Mucosa of descending colon (tissue), 3 donors: ENCODE measurements at regions not wholly inside any gene's neighbourhood (a gene's known extent, or its start where the extent isn't known, plus 50 kb on each side); places are given as distances from the start of the nearest gene placed in this dataset.

Experiments used
- ATAC-seq: fragments of 200-7000 bp; cut with Tn5 transposase; one replicate; pipeline ENCODE4 v1.9.1; 2020; ENCODE audit warnings: mild to moderate bottlenecking, moderate library complexity
- DNase-seq, 3 donors: peaks; one replicate each; pipeline ENCODE4 v3.0.0-alpha.2; 2020
- H3K36me3 ChIP-seq: fragments of 200-600 bp; one replicate; pipeline ENCODE4 v1.8.0; 2021; ENCODE audit warnings: low read depth, mild to moderate bottlenecking
- H3K4me1 ChIP-seq: fragments of 200-600 bp; one replicate; pipeline ENCODE4 v1.8.0; 2021; ENCODE audit warnings: low read depth, mild to moderate bottlenecking
- H3K4me3 ChIP-seq: fragments of 200-600 bp; one replicate; pipeline ENCODE4 v1.8.0; 2021; ENCODE audit warnings: mild to moderate bottlenecking
- H3K9me3 ChIP-seq: fragments of 200-600 bp; one replicate; pipeline ENCODE4 v1.8.0; 2021; ENCODE audit warnings: mild to moderate bottlenecking
- CTCF ChIP-seq: fragments of 200-600 bp; IDR thresholded peaks from one replicate; pipeline ENCODE4 v1.8.0; 2022; ENCODE audit warnings: antibody characterized with exemption, mild to moderate bottlenecking
- intact Hi-C, 2 donors: fragments of 100-400 bp; cut with DNase I in 1 of 2; cut with micrococcal nuclease in 1 of 2; formaldehyde crosslinking; loops; one replicate each; pipeline versions ENCODE4 v1.11.0 to v1.11.1; 2022; cut with DNase I, micrococcal nuclease
- donor health status: DM: no; HTN: no; CAD: no; lungs with moderate emphysema.
- donor health status: DM: no; HTN: no; CAD: no.
- donor health status: DM: no; HTN: yes; CAD: no.

- no peaks in the 10 kb centered on the region for H3K9me3 ChIP-seq
- TF ChIP-seq CTCF: no peak
- H3K4me1 ChIP-seq: no peaks in the 10 kb centered on the region
- H3K4me3 ChIP-seq: no peak overlapping the region
- ATAC-seq (no peak), DNase-seq (no peak)
- intact Hi-C loops: no loop called here
- no peaks in the 10 kb centered on the region for H3K36me3 ChIP-seq
Observed at GRCh38 chr3:74329096-74329495, 285.4 kb downstream of the CNTN3 start.

GRCh38 chr3:74328435-74328834, 286.0 kb downstream of the CNTN3 start:
- intact Hi-C loops: no loop called here
- Histone ChIP-seq H3K4me1 (no peaks in the 10 kb centered on the region), H3K36me3 (no peaks in the 10 kb centered on the region), H3K9me3 (no peaks in the 10 kb centered on the region), H3K4me3 (no peak overlapping the region)
- ATAC-seq (no peak), DNase-seq (no peak)
- TF ChIP-seq CTCF: no peak

GRCh38 chr3:74315291-74315690, 299.2 kb downstream of the CNTN3 start:
- H3K4me3 ChIP-seq: no peak overlapping the region
- ATAC-seq: no peak
- H3K4me1 ChIP-seq: no peaks in the 10 kb centered on the region

GRCh38 chr3:74314696-74315095, 299.8 kb downstream of the CNTN3 start:
- Histone ChIP-seq H3K4me3 (no peak overlapping the region), H3K9me3 (no peaks in the 10 kb centered on the region), H3K36me3 (no peaks in the 10 kb centered on the region), H3K4me1 (no peaks in the 10 kb centered on the region)
- no peak for TF ChIP-seq CTCF
- ATAC-seq (no peak), DNase-seq (no peak)
- intact Hi-C loops: no loop called here

More at GRCh38 chr3:74315291-74315690, 299.2 kb downstream of the CNTN3 start:
- intact Hi-C loops: no loop called here
- DNase-seq: no peak
- TF ChIP-seq CTCF: no peak
- H3K36me3 ChIP-seq: no peaks in the 10 kb centered on the region
- H3K9me3 ChIP-seq: no peaks in the 10 kb centered on the region

GRCh38 chr3:74309716-74310115, 304.7 kb downstream of the CNTN3 start:
- no peaks in the 10 kb centered on the region for H3K4me1 ChIP-seq
- ATAC-seq (no peak), DNase-seq (no peak)
- intact Hi-C loops: no loop called here
- H3K4me3 ChIP-seq: no peak overlapping the region
- no peaks in the 10 kb centered on the region for H3K36me3 ChIP-seq
- TF ChIP-seq CTCF: no peak
- H3K9me3 ChIP-seq: no peaks in the 10 kb centered on the region

GRCh38 chr3:74304424-74304823, 310.0 kb downstream of the CNTN3 start:
- intact Hi-C loops: no loop called here
- Histone ChIP-seq H3K9me3 (no peaks in the 10 kb centered on the region), H3K36me3 (no peaks in the 10 kb centered on the region), H3K4me1 (no peaks in the 10 kb centered on the region), H3K4me3 (no peak overlapping the region)
- no peak for TF ChIP-seq CTCF
- ATAC-seq: peak; percentile 93
- DNase-seq: peak in 1 of 3 donors; percentile 45
